Pancreas (tissue), 10 donors: ENCODE measurements at regions not wholly inside any gene's neighbourhood (a gene's known extent, or its start where the extent isn't known, plus 50 kb on each side); places are given as distances from the start of the nearest gene placed in this dataset.
"Not testable (repeated sequence)": the region's sequence is repeated elsewhere in the genome, so short reads cannot be mapped to it uniquely, and the experiment has no call there.

Experiments used
- ATAC-seq, 4 donors: fragments of 200-7000 bp; cut with Tn5 transposase; one replicate each; pipeline versions ENCODE4 v1.8.0 to v1.9.1; 2020; ENCODE audit warnings: mild to moderate bottlenecking in 4 of 4, moderate library complexity in 4 of 4
- DNase-seq, 6 donors: peaks; one replicate each; pipeline ENCODE4 v3.0.0-alpha.2; 2020
- FAIRE-seq: peaks from 2 replicates; lab custom pipeline; 2012; peaks lifted over from hg19 to GRCh38; lab: Jason Lieb, UNC
- H3K27ac ChIP-seq, 4 donors: fragments of 200-600 bp; sonication (generic); 1 replicate in 3 of 4; 2 replicates in 1 of 4; pipeline versions ENCODE4 v1.5.0 to v1.8.0; 2020
- H3K27me3 ChIP-seq, 4 donors: fragments of 200-600 bp; one replicate each; pipeline ENCODE4 v1.8.0; 2021
- H3K36me3 ChIP-seq, 3 donors: fragments of 200-600 bp; sonication (generic) in 1 of 3; one replicate each; pipeline versions ENCODE4 v1.5.0 to v1.8.0; 2020 to 2021
- H3K4me1 ChIP-seq, 3 donors: fragments of 200-600 bp; one replicate each; pipeline ENCODE4 v1.8.0; 2021
- H3K4me3 ChIP-seq, 4 donors: fragments of 200-600 bp; sonication (generic) in 2 of 4; one replicate each; pipeline versions ENCODE4 v1.5.0 to v1.8.0; 2020 to 2021
- H3K9me3 ChIP-seq, 4 donors: fragments of 200-600 bp; one replicate each; pipeline ENCODE4 v1.8.0; 2021
- CTCF ChIP-seq, 4 donors: fragments of 200-600 bp; sonication (generic) in 3 of 4; IDR thresholded peaks; one replicate each; pipeline versions ENCODE4 v1.5.0 to v1.8.0; 2021; ENCODE audit warnings: antibody characterized with exemption in 4 of 4
- WGBS, 2 donors: extraction: QIAGEN DNeasy Blood & Tissue Kit; methylation state at CpG; one replicate each; pipeline ENCODE4 v1.1.7; 2013; 5-methylcytosine and 5-hydroxymethylcytosine counted together
- intact Hi-C, 3 donors: fragments of 100-400 bp; cut with DNase I; formaldehyde crosslinking; loops; one replicate each; pipeline versions ENCODE4 v1.11.1 to v1.14.2; 2022
- donor health status: healthy with polysubstance abuse.
- donor health status: DM: no; HTN: no; CAD: no; lungs with moderate emphysema.
- donor health status: DM: no; HTN: no; CAD: no.
- donor health status: control.
- donor health status: control.
- donor health status: Bipolar disorder and iron deficiency.
- donor health status: DM: yes; HTN: yes; CAD: no.
- donor health status: DM: no; HTN: no; CAD: no.
- donor health status: DM: no; HTN: no; CAD: no.
- donor health status: DM: yes; HTN: yes; CAD: no.

- H3K4me3 ChIP-seq: not testable (repeated sequence)
Observed at GRCh38 chr2:89236832-89237450, 545.5 kb downstream of the RPIA start.

DNA sequence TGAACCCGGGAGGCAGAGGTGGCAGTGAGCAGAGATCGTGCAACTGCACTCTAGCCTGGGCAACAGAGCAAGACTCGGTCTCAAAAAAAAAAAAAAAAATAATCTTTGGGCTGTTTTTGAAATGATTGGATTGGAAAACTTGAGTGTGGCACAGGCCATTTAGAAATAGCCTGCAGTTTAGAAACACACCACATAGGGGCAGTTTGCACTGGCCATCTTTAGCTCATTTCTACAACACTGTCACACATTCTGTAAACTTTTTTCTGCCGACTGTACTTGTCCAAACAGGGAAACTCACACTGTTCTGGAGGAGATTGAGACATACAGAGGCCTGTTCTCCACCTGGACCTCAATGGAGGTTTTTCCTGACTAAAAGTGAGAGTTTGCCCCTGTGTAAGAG is 546.3 kb downstream of the RPIA start:
- FAIRE-seq, H3K27me3 ChIP-seq, H3K27ac ChIP-seq, H3K4me1 ChIP-seq, H3K9me3 ChIP-seq, H3K4me3 ChIP-seq, intact Hi-C loops, DNase-seq, H3K36me3 ChIP-seq: not testable (repeated sequence)
- WGBS, 2 donors: 69% methylated on average over 2 of the region's 4 CpGs; no CpG with 5 or more reads in 1 of the 2 donors
- peak in 3 of 4 donors; percentile 39 to 67 (median 43) for ATAC-seq

More at GRCh38 chr2:89236832-89237450, 545.5 kb downstream of the RPIA start:
- WGBS, 2 donors: no CpG with 5 or more reads among the region's 6 CpGs
- H3K4me1 ChIP-seq, H3K27me3 ChIP-seq, H3K27ac ChIP-seq, FAIRE-seq, intact Hi-C loops, DNase-seq, H3K36me3 ChIP-seq, H3K9me3 ChIP-seq: not testable (repeated sequence)
- ATAC-seq: peak in 1 of 4 donors; percentile 16

DNA sequence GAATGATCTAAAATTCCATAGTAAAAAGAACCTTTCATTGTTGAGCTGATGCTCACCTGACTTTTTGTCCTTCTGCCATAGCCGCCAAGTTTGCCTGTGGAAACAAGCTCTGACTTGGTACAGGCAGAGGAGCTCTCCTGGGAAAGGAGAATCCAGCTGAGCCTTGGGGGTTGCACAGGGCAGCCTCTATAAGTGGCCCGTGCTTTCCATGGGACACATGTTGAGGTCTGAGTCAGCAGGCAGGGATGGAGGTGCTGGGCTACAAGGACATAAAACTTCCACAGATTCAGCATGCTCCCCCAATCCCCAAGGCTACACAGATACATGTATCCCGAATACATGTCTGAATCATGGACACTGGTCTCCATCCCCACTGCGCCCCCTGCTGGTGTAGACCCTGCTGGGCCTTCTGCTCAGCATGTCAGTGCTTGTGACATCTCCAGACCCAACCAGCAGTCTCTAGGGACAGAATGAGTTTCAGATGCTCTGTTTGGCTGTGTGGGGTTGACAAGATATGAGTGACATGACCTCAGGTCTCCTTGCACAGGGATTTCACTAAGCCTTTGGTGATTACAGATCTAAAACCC is 551.7 kb downstream of the RPIA start:
- FAIRE-seq: not testable (repeated sequence)

GRCh38 chr2:89244407-89244806 is 552.9 kb downstream of the RPIA start:
- ATAC-seq, H3K4me1 ChIP-seq, H3K27me3 ChIP-seq, H3K4me3 ChIP-seq, DNase-seq, H3K27ac ChIP-seq, FAIRE-seq, intact Hi-C loops, H3K36me3 ChIP-seq, H3K9me3 ChIP-seq: not testable (repeated sequence)

More for the DNA sequence above, 551.7 kb downstream of the RPIA start:
- H3K9me3 ChIP-seq, H3K36me3 ChIP-seq, H3K27me3 ChIP-seq, H3K27ac ChIP-seq, H3K4me3 ChIP-seq, H3K4me1 ChIP-seq, DNase-seq, intact Hi-C loops: not testable (repeated sequence)
- ATAC-seq: peak in 2 of 4 donors; percentile 52 to 71
- peak in 1 of 4 donors; percentile 8 for TF ChIP-seq CTCF (IDR thresholded peaks at IDR 0.05)
- 35 to 42% methylated on average over 4 of the region's 4 CpGs for WGBS, 2 donors

- ATAC-seq, H3K27ac ChIP-seq, DNase-seq, H3K27me3 ChIP-seq, intact Hi-C loops, H3K36me3 ChIP-seq, H3K4me3 ChIP-seq, H3K4me1 ChIP-seq, FAIRE-seq, H3K9me3 ChIP-seq: not testable (repeated sequence)
- 50 to 76% methylated on average over 1 of the region's 1 CpG for WGBS, 2 donors
Observed at GRCh38 chr2:89245478-89245877, 554.0 kb downstream of the RPIA start.

DNA sequence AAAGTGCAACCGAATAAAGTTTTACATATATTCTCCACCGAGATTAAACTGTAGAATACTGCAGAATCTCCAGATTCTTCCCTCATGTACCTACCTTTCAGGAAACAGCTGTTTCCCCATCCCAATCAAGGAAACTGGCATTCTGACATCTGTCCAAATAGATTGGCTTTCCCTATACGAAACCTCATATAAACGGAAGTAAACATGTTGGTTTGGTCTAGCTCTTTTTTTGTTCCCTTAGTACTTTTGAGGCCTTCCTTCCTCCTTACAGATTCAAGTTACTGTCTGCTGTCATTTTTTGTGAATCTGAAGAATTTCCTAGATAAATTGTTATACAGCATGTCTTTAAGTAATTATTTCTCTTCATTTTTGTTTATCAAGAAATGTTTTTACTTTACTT is 554.6 kb downstream of the RPIA start:
- H3K4me3 ChIP-seq, H3K36me3 ChIP-seq, H3K27ac ChIP-seq, intact Hi-C loops, FAIRE-seq, H3K4me1 ChIP-seq, DNase-seq, ATAC-seq, H3K27me3 ChIP-seq, H3K9me3 ChIP-seq: not testable (repeated sequence)
- 52 to 54% methylated on average over 3 of the region's 4 CpGs for WGBS, 2 donors

DNA sequence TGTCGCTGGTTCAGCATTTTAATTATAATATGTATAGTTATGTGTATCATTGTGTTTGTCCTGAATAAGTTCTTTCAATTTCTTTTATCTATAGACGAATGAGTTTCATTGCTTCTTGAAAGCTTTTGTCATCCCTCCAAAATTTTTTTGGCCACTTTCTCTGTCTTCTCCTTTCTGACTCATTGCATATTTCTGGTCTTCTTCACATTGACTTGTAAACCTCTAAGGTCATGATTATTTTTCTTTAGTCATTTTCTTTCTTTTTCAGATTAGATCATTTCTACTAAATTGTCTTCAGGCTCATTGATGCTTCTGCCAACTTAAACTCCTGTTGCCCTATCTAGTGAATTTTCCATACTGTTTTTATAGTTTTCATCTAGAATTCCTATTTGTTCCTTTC is 555.1 kb downstream of the RPIA start:
- intact Hi-C loops, H3K4me1 ChIP-seq, H3K27me3 ChIP-seq, H3K4me3 ChIP-seq, ATAC-seq, H3K27ac ChIP-seq, H3K36me3 ChIP-seq, H3K9me3 ChIP-seq, DNase-seq: not testable (repeated sequence)
- 62 to 69% methylated on average over 2 of the region's 2 CpGs for WGBS, 2 donors
- FAIRE-seq: peak; percentile 54

- 67 to 68% methylated on average over 3 of the region's 3 CpGs for WGBS, 2 donors
Observed at GRCh38 chr2:89255013-89255412, 563.5 kb downstream of the RPIA start.

DNA sequence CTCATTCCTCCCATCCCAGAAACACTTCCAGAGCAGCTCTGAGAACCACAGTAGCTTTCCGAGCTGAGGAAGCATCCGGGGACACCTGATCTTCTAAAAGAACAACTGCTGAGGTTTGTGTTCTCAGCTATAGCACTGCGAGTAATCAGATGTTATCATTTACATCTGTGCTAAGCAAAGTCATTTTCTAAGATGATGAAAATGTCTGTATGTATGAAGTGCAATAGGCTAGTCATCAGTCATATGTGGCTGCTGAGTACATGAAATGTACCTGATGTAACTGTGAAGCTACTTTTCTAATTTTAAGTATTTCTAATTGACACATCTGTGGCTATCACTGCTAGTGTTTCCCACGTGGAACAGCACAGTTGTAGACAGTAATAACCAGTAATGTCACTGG is 582.0 kb downstream of the RPIA start:
- H3K9me3 ChIP-seq, DNase-seq, ATAC-seq, H3K4me1 ChIP-seq, FAIRE-seq, H3K36me3 ChIP-seq, H3K27ac ChIP-seq, intact Hi-C loops, H3K27me3 ChIP-seq, H3K4me3 ChIP-seq: not testable (repeated sequence)
- 30 to 33% methylated on average over 3 of the region's 4 CpGs for WGBS, 2 donors

More at GRCh38 chr2:89255013-89255412, 563.5 kb downstream of the RPIA start:
- H3K27me3 ChIP-seq, H3K4me1 ChIP-seq, H3K27ac ChIP-seq, H3K4me3 ChIP-seq, H3K9me3 ChIP-seq, DNase-seq, H3K36me3 ChIP-seq, intact Hi-C loops, FAIRE-seq, ATAC-seq: not testable (repeated sequence)

DNA sequence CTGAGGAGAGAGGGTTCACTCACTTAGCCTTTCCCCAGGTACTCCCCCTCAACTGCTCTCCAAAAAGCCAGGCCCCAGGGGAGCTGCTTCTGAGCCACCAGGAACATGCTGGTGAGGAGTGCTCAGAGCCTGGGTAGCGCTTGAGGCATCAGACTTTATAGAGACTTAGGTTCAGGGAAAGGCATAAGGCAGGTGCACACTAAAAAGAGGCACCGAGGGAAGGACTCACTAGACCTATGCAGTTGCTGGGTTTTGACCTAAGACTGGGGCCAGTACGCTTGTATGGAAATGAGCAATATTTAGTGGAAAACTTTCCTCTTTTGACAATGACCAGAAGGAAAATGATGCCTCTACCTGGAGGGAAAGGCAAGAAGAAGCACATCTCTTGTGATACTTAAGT is 589.1 kb downstream of the RPIA start:
- intact Hi-C loops, H3K4me1 ChIP-seq, H3K27ac ChIP-seq, ATAC-seq, H3K9me3 ChIP-seq, FAIRE-seq, DNase-seq, H3K36me3 ChIP-seq, H3K4me3 ChIP-seq, H3K27me3 ChIP-seq: not testable (repeated sequence)
- 57 to 67% methylated on average over 2 of the region's 3 CpGs for WGBS, 2 donors

GRCh38 chr2:89286448-89287080 is 595.1 kb downstream of the RPIA start:
- intact Hi-C loops, H3K27ac ChIP-seq, ATAC-seq, H3K4me3 ChIP-seq, FAIRE-seq, H3K36me3 ChIP-seq, H3K4me1 ChIP-seq, H3K27me3 ChIP-seq, DNase-seq, H3K9me3 ChIP-seq: not testable (repeated sequence)
- WGBS, 2 donors: 63 to 69% methylated on average over 2 of the region's 8 CpGs
